ENCODE measurements at regions not wholly inside any gene's neighbourhood (a gene's known extent, or its start where the extent isn't known, plus 50 kb on each side); places are given as distances from the start of the nearest gene placed in this dataset.
"Not testable (repeated sequence)": the region's sequence is repeated elsewhere in the genome, so short reads cannot be mapped to it uniquely, and the experiment has no call there.

- DNase-seq = no peak
These were observed 361.5 kb downstream of the RRAGC start for GRCh38 chr1:38497921-38498656.

- DNase-seq = not testable (repeated sequence)
These were observed 366.3 kb downstream of the RRAGC start for GRCh38 chr1:38493306-38493705.

GRCh38 chr1:38489844-38490270 lies 369.7 kb downstream of the RRAGC start:
- DNase-seq = peak; percentile 9 to 22

GRCh38 chr1:38488162-38488898 lies 371.2 kb downstream of the RRAGC start:
- no peak for DNase-seq

- DNase-seq = no peak
These were observed 372.2 kb downstream of the RRAGC start for GRCh38 chr1:38487396-38487795.

- no peak for DNase-seq
These were observed 373.5 kb downstream of the RRAGC start for GRCh38 chr1:38486085-38486484.

GRCh38 chr1:38481871-38482826 lies 377.4 kb downstream of the RRAGC start:
- DNase-seq = no peak

- DNase-seq = not testable (repeated sequence)
These were observed 379.9 kb downstream of the RRAGC start for GRCh38 chr1:38479662-38480061.

- DNase-seq = no peak
These were observed 381.8 kb downstream of the RRAGC start for GRCh38 chr1:38477811-38478210.

GRCh38 chr1:38476850-38477178 lies 382.8 kb downstream of the RRAGC start:
- no peak for DNase-seq

- DNase-seq = no peak
These were observed 383.3 kb downstream of the RRAGC start for GRCh38 chr1:38476111-38476849.

GRCh38 chr1:38475624-38476005 lies 384.0 kb downstream of the RRAGC start:
- no peak for DNase-seq

- no peak for DNase-seq
These were observed 384.6 kb downstream of the RRAGC start for GRCh38 chr1:38474738-38475623.

- no peak for DNase-seq
These were observed 393.1 kb downstream of the RRAGC start for GRCh38 chr1:38466487-38466886.

- no peak for DNase-seq
These were observed 394.1 kb downstream of the RRAGC start for GRCh38 chr1:38465460-38465859.

GRCh38 chr1:38464071-38464661 lies 395.4 kb downstream of the RRAGC start:
- DNase-seq = no peak

GRCh38 chr1:38463074-38463473 lies 396.5 kb downstream of the RRAGC start:
- no peak for DNase-seq

- DNase-seq = no peak
These were observed 403.1 kb downstream of the RRAGC start for GRCh38 chr1:38456531-38456876.

- no peak for DNase-seq
These were observed 403.6 kb downstream of the RRAGC start for GRCh38 chr1:38455829-38456530.

- DNase-seq = no peak
These were observed 404.7 kb downstream of the RRAGC start for GRCh38 chr1:38454749-38455441.
